GM19025 (cell line): ENCODE measurements at regions not wholly inside any gene's neighbourhood (a gene's known extent, or its start where the extent isn't known, plus 50 kb on each side); places are given as distances from the start of the nearest gene placed in this dataset.
"Not testable (repeated sequence)": the region's sequence is repeated elsewhere in the genome, so short reads cannot be mapped to it uniquely, and the experiment has no call there.

ENCODE experiments used
- ATAC-seq: cut with Tn5 transposase; IDR thresholded peaks from one replicate; pipeline ENCODE4 v1.9.1; 2021; ENCODE audit warnings: mild to moderate bottlenecking, low read depth, moderate library complexity; ENCODE audit not compliant: unreplicated experiment

GRCh38 chr2:111282162-111282561 is 161.4 kb downstream of the BCL2L11 start:
- not testable (repeated sequence) for ATAC-seq

- not testable (repeated sequence) for ATAC-seq
These were observed 167.2 kb downstream of the BCL2L11 start for GRCh38 chr2:111287646-111288568.

GRCh38 chr2:111290370-111290769 is 169.7 kb downstream of the BCL2L11 start:
- not testable (repeated sequence) for ATAC-seq

DNA sequence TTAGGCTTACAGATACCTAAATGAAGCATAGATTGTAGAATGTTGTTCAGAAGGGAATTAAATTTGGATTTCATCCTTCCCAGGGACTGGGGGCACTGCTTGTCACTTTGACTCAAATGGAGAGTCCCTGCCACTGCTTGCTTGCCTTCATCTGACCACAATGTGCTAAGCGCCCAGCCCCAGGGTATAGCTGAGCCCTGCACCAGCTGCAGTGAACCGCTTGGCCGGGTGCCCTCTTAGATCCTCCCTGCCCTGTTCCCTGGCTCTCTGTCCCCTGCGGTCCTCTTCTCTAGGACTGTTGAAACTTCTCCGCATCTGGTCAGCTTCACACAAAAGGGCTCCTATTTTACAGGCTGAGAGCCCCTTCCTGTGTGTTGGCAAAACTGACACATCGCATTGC is 170.9 kb downstream of the BCL2L11 start:
- not testable (repeated sequence) for ATAC-seq

- ATAC-seq, result not testable (repeated sequence)
These were observed 171.7 kb downstream of the BCL2L11 start for GRCh38 chr2:111292232-111292968.

GRCh38 chr2:111294699-111295098 is 174.0 kb downstream of the BCL2L11 start:
- not testable (repeated sequence) for ATAC-seq

GRCh38 chr2:111296122-111296804 is 175.5 kb downstream of the BCL2L11 start:
- ATAC-seq, result not testable (repeated sequence)

DNA sequence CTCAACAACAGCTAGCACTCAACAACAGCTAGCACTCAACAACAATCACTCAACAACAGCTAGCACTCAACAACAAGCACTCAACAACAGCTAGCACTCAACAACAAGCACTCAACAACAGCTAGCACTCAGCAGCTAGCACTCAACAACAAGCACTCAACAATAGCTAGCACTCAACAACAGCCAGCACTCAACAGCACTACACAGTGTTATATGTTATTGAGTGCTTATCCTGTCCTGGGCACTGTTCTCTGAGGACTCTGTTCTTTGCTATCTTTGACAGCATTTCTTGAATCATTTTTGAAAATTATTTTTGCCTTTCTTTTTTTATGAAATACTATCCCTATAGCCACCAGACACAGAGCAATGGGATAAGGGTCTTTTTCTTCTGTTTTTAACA is 176.4 kb downstream of the BCL2L11 start:
- not testable (repeated sequence) for ATAC-seq

GRCh38 chr2:111298927-111299326 is 178.2 kb downstream of the BCL2L11 start:
- not testable (repeated sequence) for ATAC-seq

GRCh38 chr2:111299635-111300034 is 178.9 kb downstream of the BCL2L11 start:
- ATAC-seq, result not testable (repeated sequence)

GRCh38 chr2:111301677-111302076 is 181.0 kb downstream of the BCL2L11 start:
- ATAC-seq, result not testable (repeated sequence)

- ATAC-seq, result not testable (repeated sequence)
These were observed 181.9 kb downstream of the BCL2L11 start for GRCh38 chr2:111302397-111303218.

DNA sequence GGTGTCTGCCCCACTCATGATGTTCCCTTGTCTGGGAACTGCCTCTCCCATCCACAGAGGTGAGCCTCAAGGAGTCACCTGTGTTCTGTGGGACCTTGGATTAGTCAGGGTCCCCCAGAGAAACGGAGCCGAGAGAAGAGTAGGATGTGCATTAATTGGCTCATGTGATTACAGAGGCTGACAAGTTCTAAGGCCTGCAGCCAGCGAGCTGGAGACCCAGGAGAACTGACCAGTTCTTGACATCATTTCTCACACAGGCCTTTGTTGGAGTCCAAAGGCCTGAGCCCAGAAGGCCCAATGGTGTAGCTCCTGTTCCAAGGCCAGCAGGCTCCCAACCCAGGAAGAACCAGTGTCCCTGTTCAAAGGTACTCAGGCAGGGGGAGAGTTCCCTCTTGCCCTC is 186.6 kb downstream of the BCL2L11 start:
- ATAC-seq, result not testable (repeated sequence)

- not testable (repeated sequence) for ATAC-seq
These were observed 188.7 kb downstream of the BCL2L11 start for GRCh38 chr2:111309231-111310075.

DNA sequence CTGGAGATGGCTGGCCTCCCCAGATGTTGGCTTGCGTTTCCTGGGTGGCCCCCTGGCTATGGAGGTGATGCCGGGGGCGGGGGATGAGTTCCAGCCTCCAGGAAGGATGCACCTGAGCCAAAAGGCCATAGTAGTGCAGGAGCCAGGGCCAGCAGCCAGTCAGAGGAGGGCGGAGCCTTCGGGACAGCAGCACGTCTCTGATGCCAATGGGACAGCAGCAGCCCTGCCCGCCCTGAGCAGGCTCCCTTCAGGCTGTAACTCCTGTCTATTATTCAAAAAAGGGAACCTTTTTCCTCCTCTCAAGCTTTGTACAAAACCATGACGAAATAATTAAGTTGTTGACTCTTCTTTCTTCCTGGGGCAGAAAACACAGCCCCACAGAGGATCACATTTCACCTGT is 189.7 kb downstream of the BCL2L11 start:
- not testable (repeated sequence) for ATAC-seq

- not testable (repeated sequence) for ATAC-seq
These were observed 190.9 kb downstream of the BCL2L11 start for GRCh38 chr2:111311568-111311967.

- not testable (repeated sequence) for ATAC-seq
These were observed 192.3 kb downstream of the BCL2L11 start for GRCh38 chr2:111312897-111313607.

DNA sequence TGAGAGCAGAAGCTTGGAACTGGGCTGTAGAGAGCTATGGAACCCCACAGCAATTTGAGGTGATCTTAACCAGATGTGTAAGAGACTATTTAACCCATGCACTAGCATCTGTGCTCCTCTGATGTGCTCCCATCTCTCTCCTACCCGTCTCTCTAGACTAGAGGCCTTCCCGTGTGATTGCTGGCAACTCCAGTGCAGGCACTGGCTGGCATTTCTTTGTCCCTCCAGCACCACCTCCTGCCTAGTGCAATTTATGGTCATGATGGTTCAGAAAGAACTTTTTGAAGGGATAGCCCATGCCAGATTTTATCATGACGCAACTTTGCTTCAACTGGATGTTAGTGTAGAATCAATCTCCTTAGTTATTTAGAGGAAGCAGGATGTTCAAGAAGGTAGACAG is 193.0 kb downstream of the BCL2L11 start:
- ATAC-seq, result not testable (repeated sequence)
